NCI-H2107 (cell line): ENCODE measurements at regions not wholly inside any gene's neighbourhood (a gene's known extent, or its start where the extent isn't known, plus 50 kb on each side); places are given as distances from the start of the nearest gene placed in this dataset.

Source experiments
- DNase-seq: peaks from one replicate; lab custom pipeline; 2025; lab: John Stamatoyannopoulos, UW

DNA sequence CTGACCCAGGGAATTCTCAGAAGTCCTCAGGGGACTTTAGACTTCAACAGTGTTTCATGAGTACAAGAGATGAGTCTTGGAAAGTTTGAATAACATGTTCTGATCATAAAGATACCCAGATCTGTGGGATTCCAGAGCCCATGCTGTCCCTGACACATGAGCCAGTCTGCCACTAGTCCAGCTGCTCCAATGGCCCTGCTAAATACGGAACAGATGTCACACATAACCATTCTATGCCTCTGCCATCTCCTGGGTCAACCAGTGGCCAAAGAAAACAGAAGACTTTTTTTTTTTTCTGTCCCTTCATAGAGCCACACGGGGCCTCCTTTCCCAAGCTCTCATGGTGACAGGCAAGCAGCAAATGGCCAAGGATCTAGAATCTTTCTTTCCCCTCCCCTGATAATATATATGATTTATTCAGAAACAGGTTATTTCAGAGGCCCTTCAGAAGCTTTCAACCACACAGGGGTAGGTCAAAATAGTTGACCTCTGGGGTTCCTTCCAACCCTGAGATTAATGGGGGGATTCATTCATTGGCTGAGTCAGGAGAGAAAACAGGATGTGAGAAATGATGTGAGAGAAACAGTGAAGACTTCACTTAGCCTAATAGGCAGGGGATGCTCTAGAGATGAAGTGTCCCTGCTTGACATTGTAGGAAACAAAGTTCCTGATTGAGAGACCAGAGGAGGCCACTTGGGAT, 367.7 kb downstream of the CDK5RAP2 start:
- no peak for DNase-seq

DNA sequence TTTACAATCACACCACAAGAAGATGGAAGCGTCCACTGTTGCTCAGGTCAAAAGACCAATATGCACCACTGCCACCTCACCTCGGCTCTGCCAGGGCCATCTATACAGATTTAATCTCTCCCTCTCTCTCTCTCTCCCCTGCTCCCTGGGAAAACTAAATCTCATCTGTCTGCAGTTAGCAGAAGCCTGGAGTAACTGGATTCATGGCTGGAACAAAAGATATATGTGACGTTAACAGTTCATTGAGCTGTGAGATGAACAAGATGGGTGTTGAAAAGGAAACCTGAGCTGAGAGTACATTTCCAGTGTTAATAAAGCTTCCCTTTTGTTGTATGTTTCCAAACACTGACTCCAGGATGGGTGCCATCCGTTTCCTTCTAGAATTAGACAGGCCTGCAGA, 369.7 kb downstream of the CDK5RAP2 start:
- DNase-seq = no peak

DNA sequence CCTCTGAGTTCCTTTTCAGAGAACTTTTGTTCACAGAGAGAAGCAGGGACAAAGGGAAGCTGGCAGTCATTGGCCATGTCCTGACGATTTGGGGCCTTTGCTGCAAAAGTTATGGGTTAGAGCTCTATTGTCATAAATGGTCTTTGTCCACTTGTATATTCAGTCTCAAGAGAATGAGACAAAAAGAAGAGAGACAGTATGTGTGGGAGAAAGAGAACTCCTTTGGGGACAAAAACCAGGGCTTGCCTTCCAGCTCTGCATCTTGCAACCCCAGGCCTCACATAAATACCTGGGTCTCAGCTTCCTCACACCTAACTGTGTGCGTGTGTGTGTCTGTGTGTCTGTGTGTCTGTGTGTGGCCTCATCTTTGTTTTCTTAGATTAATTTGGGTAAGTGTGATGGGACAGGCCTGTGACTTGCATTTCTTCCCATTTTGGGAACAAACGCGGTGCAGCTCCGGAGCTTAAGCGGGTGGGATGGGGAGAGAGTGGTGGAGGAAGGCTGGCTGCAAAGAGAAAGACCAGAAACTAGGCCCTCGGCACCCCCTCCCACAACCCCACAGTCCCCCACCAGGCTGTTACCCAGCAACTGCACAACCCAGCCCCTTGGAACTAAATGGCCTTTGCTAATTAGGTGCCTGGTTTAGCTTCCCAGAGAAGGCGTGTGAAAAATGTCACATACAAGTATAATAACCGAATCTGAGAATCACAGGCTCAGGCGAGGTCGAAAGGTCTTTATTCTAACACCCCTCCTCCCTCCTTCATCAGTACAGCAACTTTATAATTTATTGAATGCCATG, 376.9 kb downstream of the CDK5RAP2 start:
- no peak for DNase-seq

DNA sequence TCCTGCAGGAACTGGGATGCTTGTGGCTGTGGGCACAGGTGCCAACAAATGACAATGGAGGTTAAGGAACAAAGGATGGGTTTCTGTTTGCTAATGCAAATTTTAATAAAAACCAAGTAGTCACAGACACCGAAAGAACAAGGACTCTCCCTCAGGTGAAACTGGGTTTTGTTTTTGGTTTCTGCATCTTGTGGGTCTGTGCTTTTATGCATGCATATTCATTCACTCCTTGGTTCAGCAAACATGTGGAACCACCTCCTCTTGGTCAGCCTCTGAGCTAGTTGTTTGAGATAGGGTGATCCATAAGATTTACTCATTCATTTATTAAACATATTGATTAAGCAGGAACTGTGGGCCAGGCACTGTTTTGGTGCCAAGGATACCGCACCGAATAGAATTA, 381.9 kb downstream of the CDK5RAP2 start:
- DNase-seq = no peak

DNA sequence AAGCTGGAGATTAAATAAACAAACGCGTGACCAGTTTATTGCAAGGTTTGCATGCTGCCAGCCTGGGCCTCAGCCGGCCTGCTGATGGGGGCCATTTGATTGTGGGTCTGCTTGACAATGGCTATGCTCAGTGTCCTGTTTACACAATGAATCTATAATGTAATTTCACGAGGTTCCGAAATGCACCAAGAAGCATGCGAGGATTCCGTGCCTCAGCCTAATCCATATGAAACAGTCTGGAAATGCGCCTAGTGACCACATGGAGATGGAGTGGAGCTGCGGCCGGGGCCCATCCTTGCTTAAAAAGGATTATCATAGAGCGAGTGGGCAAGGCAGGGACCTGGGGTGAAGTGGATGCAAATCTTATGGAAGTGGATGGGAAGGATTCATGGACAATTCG, 382.4 kb downstream of the CDK5RAP2 start:
- DNase-seq = no peak

DNA sequence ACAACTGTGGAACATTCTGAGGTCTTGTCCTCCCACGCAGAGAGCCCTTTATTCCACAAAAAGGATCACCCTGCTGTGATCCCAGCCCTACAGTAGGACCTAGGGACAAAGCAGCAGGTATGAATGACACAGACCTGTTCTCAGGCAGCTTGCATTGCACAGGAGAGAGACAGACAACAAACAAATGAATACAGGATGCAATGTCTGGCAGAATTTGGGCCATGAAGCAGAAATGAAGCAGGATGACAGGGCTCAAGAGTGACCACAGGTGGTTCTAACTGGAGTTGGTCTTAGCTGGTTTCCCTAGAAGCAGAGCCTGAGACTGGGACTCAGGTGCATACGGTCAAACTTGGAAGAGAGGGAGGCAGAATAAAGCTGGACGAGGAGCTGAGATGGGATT, 388.8 kb downstream of the CDK5RAP2 start:
- DNase-seq = no peak

DNA sequence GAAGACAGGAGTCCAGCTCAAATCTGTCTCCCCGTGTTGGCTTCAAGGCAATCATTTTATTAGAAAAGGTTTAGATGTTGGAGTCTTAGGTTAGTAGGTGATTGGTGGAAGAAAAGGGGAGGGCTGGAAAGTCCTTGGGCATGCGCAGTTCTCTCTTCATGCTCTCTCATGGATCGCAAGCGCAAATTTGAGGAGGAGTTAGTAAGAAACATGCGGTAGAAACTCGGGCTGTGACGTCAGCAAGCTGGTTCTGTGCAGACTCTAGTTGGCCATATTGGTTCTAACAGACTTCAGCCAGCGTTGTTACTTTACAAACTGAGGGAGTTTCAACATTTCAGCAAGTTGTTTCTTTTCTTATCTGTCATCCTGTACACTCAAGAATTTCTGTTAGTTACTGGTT, 392.2 kb downstream of the CDK5RAP2 start:
- DNase-seq = no peak

DNA sequence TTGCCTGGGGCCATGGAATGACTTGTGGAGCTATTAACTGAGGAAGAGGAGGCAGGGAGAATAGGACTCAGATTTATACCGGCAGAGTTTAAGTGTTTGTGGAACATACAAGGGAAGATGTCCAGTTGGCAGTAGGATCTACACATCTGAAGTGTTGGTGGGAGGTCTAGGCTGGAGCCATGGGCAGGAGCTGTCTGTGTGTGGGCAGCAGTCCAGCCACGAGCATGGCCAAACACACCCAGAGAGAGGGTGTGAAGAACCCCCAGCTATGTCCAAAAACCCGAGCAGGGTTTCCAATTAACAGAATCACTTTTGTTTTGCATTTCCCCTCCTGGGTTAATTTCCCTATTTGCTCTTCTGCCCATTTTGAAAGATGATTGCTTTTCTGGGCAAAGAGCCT, 393.7 kb downstream of the CDK5RAP2 start:
- no peak for DNase-seq

DNA sequence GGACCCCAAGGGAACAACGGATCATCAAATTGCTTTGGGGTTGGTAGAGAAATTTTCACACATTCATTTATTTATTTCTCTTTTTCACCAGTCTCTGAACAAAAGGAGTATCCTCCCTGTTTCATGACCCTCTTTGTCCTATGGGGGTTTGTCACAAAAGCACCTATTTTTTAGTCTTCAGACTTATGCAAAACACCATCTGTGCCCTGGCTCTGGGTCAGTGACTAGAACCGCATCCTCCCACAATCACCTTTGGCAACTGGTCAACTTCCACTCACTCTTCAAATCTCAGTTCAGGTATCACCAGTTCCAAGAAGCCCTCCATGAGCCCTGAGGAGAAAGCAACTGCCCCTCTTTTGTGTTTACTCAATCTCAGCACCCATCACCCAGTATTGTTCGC, 395.7 kb downstream of the CDK5RAP2 start:
- DNase-seq = no peak

DNA sequence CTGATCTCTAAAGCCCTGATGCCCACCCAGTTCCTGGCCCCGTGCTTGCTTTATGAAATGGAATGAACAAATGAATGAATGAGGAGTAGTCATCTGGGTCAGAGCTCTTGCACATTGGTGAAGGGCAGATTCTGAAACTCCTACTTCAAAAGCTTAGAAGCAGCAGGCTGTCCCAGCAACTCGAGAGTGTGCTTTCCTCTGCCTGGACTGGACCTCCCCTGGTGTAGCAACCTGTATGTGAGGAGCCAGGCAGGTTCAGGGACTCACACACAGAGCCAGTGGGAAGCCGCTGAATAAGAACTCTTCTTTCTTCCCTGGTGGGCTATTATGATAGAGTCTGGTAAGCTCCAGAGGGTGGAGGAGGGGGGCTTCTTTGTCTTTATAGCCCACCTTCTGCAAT, 396.4 kb downstream of the CDK5RAP2 start:
- no peak for DNase-seq

DNA sequence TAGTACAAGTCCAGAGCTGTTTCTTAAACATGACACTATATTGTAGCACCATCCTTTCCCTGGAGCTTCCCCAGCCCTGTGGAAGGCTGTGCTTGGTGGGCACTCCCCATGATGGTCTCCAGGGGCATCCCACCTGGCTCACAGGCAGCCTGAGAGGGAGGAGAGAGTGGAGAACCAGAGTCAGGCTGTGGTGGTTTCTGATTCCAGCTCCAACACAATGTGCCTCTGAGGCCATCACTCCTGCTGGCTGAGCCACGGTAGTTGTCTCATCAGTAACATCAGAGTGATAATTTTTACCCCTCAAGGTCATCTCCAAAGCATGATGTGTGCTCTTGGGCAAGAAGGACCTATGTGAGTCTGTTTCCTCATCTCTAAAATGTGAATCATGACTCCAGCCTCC, 398.0 kb downstream of the CDK5RAP2 start:
- DNase-seq = no peak

DNA sequence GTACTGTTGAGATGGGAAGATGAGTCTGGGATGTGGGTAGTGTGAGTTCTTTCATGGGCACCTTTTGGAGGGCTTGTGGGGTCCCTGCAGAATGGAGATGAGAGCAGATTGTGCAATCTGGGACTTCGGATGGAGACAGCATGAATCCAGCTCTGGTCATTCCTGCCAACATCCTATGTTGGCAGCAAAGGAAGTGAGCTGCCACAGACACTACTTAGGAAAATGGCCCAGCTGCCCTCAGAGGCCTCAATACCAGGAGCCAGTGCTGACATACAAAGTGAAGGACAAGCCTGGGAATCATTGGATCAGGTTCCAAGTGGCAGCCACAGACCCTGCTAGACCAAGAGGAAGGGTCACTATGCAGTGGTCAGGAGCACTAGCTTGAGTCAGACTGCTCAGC, 402.8 kb downstream of the CDK5RAP2 start:
- no peak for DNase-seq

DNA sequence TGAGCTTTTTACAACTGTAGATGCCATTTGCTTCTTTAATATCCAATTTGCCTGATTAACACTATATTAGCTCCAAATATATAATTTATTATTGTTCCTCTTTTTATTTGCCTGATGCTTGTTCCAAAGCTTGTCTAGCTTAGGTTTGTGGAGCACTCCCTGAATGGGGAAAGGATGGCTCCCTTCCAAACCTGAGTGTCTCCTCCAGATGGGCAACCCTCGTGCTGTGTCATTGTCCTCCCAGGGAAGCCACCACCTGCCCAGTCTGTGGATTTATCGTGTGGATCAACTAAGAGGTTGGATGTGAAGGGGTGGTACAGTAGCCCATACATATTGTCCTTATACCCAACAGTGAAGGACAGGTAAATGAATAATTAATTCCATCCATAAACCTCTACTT, 404.9 kb downstream of the CDK5RAP2 start:
- DNase-seq = no peak

DNA sequence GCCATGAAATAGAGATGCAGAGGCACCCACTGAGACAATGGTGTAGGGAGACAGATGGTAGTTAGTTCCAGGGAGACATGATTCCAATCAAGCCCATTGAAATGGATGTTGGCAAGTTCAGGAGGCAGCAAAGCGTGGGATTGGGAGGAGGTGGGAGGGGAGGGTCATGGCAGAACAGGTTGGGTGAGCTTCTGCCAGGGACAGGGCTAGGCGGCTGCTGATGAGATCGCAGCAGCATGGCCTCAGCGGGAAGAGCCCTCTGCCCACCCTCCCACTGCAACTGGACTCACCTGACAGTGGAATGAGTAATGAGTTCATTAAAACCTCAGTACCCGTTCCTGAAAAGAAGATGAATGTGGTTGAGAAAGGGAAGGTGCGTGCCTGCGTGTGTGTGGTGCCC, 418.2 kb downstream of the CDK5RAP2 start:
- no peak for DNase-seq

DNA sequence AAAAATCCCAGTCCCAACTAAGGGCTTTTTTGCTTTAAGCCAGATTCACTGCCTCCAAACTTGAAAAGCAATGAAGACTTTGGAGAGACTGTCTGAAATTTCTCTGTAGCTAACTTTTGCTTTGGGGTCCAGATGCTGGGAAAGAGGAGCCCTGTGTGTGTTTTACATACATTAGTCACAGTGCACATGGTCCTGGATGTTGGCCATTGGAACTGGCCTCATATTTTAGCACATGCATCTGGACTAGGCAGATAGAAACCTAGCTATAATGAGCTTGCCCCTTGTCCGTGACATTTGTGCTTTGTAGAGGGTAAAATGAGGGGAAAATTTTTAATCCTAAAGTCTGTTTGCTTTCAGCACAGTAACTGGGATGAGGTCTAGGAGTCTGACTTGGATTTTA, 421.7 kb downstream of the CDK5RAP2 start:
- DNase-seq = no peak

DNA sequence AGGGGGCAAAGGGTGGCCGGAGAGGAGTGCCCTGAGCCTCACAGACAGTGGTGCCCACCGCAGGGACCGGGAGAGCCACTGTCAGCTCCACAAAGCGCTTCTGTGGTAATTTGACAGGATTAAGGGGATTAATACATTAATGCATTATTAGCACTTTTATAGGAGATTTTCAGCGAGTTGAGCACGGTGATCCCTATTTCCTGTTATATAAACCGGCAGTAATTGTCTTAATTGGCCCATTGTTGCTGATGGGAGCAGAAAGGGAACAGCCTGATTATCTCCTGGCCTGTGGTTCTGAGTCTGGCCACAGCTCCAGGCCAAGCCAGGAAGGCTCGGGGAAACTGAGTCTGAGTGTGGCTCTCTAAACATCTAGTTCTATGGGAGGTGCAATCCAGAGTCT, 423.6 kb downstream of the CDK5RAP2 start:
- no peak for DNase-seq

DNA sequence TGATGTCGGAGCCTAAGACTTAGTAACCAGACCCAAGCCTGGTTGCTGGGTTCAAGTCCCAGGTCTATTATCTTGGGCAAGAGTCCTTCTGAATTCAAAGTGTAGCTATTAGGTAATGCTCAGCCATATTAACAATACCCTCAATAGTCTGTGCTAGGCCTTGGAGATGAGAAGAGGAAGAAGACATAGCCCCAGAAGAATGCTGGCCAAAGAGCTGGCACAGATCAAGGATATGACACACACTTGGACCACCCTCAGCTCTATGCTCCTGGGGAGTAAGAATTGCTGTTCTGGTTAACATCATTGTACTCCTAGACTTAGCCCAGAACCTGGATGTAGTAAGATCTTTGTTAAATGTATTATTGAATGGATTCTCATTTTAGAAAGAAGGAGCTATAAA, 426.7 kb downstream of the CDK5RAP2 start:
- DNase-seq = no peak

DNA sequence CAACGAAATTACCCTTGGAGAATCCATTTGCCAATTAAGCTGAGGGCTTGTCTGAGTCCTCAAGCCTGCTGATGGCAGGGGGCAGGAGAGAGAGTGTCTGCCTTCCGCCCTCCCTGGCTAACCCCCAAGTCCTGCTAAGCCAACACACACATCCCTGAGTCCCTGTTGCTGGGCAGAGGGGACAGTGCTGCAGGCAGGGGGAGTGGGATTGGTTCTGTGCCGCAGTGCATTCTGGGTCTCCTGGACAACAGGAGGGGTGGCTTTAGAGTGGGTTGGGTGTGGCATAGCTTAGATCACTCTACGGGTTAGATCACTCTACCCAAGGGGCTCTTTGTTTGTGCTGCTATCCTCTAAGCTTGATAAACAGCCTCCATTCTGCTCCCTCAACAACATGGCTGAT, 427.7 kb downstream of the CDK5RAP2 start:
- DNase-seq = no peak

DNA sequence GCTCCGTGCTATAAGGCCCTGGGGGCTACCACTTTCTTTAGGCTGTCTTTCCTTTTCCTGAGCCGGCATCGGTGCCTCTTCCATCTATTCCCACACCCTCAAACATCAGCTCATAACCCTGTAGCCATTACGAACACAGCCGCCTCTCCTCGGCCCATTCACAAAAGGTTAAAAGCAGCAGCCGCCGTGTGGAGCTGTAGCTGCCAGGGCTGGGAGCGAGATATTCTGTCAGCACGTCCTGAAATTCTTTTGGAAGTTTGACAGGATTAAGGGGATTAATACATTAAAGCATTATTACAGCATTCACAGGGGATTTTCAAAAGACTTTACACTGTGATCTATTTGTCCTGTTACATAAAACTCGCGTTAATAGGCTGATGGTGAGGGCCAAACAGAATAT, 428.2 kb downstream of the CDK5RAP2 start:
- DNase-seq = no peak

DNA sequence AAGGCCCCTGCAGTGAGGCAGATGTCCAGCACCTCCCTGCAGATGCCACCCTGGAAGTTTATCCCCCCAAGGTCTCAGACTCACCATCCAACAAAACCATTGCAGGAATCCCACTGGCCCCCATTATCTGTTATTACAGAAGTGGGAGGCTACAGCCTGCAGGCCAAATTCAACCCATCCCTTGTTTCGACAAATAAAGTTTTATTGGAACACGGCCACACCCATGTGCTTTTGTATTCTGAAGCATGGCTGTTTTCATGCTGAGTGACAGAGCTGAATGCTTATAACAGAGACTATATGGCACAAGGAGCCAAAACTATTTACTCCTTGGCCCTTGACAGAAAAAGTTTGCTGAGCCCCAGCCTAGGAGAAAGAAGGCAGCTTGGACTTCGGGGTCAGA, 428.8 kb downstream of the CDK5RAP2 start:
- DNase-seq = no peak

DNA sequence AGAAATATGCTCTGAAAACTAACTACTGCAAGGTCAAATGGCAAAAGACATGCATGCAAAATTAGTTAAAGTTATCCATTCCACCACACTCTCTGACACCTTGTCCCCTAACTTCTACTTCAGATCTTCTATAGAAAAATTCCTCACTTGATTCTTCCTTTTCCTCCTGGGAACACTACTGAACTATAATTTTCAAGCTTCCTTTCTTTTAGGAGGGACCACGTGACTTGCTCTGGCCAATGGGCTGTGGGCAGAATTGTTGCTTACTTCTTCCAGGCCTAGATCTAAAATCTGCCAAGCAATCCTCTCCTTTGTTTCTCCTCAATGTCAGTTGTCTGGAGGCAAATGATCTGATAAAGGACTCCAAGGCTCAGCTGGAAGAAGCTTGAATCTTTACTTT, 441.0 kb downstream of the CDK5RAP2 start:
- no peak for DNase-seq

DNA sequence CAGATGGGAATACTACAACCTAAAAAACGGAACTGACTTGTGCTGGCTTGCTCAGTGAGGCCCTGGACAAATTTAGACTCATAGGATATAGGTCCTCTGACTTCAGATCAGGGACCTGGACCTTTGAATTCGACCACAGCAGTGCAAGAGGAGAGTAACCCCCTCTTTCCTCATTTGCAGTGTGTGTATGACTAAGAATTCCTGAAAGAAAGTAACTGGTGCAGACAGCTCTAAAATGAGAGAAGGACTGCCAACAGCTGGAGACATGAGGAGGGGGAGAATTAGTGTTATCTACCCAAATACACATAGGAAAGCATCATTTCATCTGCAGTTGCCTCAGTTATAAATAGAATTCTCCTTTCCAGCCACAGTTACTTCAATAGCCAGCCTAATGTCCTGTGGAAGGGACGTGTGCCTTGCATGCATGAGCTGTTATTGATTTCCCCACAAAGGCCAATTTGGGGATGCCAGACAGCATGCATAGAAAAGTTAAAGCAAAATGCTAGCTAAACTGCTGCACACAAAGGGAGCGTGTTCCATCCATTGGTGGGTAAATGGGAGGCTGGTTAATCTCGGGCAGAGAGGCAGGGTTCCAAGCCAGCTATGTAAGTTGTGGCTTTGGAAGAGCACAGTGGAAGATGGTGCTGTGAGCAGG, 442.7 kb downstream of the CDK5RAP2 start:
- no peak for DNase-seq

DNA sequence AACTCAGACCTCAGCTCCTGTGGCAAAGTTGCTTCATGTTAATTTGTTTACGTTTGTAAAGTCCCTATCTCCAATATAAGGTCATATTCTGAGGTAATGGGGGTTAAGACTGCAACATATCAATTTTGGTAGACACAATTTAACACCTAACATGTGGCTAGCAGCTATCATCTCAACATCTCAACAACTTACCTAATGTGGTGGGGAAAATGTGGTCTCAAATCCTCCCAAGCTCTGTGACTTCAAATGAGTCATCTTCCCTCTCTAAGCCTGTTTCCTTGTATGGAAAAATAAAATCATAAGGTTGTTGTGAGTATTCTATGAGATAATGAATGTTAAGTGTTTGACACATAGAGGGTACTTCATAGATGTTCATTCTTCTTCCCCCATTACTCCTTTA, 443.3 kb downstream of the CDK5RAP2 start:
- no peak for DNase-seq
